ENCODE measurements at regions not wholly inside any gene's neighbourhood (a gene's known extent, or its start where the extent isn't known, plus 50 kb on each side); places are given as distances from the start of the nearest gene placed in this dataset.
"Not testable (repeated sequence)": the region's sequence is repeated elsewhere in the genome, so short reads cannot be mapped to it uniquely, and the experiment has no call there.

GRCh38 chr18:76605341-76605929, 110.4 kb upstream of the ZNF516 start:
- DNase-seq (ENCODE audit: low read depth), result no peak

GRCh38 chr18:76604935-76605240, 109.8 kb upstream of the ZNF516 start:
- DNase-seq (ENCODE audit: low read depth), result no peak

GRCh38 chr18:76604108-76604934, 109.3 kb upstream of the ZNF516 start:
- DNase-seq (ENCODE audit: low read depth), result no peak

- no peak for DNase-seq (ENCODE audit: low read depth)
These were observed 107.1 kb upstream of the ZNF516 start for GRCh38 chr18:76602191-76602590.

- not testable (repeated sequence) for DNase-seq (ENCODE audit: low read depth)
These were observed 105.0 kb upstream of the ZNF516 start for GRCh38 chr18:76600076-76600475.

- DNase-seq (ENCODE audit: low read depth), result no peak
These were observed 99.9 kb upstream of the ZNF516 start for GRCh38 chr18:76594966-76595365.

- DNase-seq (ENCODE audit: low read depth), result no peak
These were observed 98.8 kb upstream of the ZNF516 start for GRCh38 chr18:76593843-76594242.

GRCh38 chr18:76592981-76593381, 97.9 kb upstream of the ZNF516 start:
- no peak for DNase-seq (ENCODE audit: low read depth)

- DNase-seq (ENCODE audit: low read depth), result no peak
These were observed 97.1 kb upstream of the ZNF516 start for GRCh38 chr18:76592096-76592495.

GRCh38 chr18:76589866-76590265, 94.8 kb upstream of the ZNF516 start:
- DNase-seq (ENCODE audit: low read depth), result no peak

- DNase-seq (ENCODE audit: low read depth), result no peak
These were observed 94.3 kb upstream of the ZNF516 start for GRCh38 chr18:76589316-76589715.

- no peak for DNase-seq (ENCODE audit: low read depth)
These were observed 93.7 kb upstream of the ZNF516 start for GRCh38 chr18:76588601-76589226.

- no peak for DNase-seq (ENCODE audit: low read depth)
These were observed 92.8 kb upstream of the ZNF516 start for GRCh38 chr18:76587879-76588271.

GRCh38 chr18:76587147-76587878, 92.3 kb upstream of the ZNF516 start:
- DNase-seq (ENCODE audit: low read depth), result no peak

- no peak for DNase-seq (ENCODE audit: low read depth)
These were observed 89.6 kb upstream of the ZNF516 start for GRCh38 chr18:76584414-76585310.

- no peak for DNase-seq (ENCODE audit: low read depth)
These were observed 86.2 kb upstream of the ZNF516 start for GRCh38 chr18:76581261-76581660.

- DNase-seq (ENCODE audit: low read depth), result no peak
These were observed 85.4 kb upstream of the ZNF516 start for GRCh38 chr18:76580288-76580962.

- no peak for DNase-seq (ENCODE audit: low read depth)
These were observed 84.3 kb upstream of the ZNF516 start for GRCh38 chr18:76579301-76579695.

GRCh38 chr18:76578571-76579300, 83.7 kb upstream of the ZNF516 start:
- DNase-seq (ENCODE audit: low read depth), result no peak

- DNase-seq (ENCODE audit: low read depth), result no peak
These were observed 78.4 kb upstream of the ZNF516 start for GRCh38 chr18:76573325-76574025.
